HG02840 (cell line): ENCODE measurements at regions not wholly inside any gene's neighbourhood (a gene's known extent, or its start where the extent isn't known, plus 50 kb on each side); places are given as distances from the start of the nearest gene placed in this dataset.

Experiments used
- ATAC-seq: cut with Tn5 transposase; IDR thresholded peaks from one replicate; pipeline ENCODE4 v1.9.1; 2021; ENCODE audit warnings: mild to moderate bottlenecking, moderate library complexity, moderate number of reproducible peaks; ENCODE audit not compliant: unreplicated experiment, low FRiP score

GRCh38 chr12:61796846-61797245, 463.4 kb upstream of the USP15 start:
- ATAC-seq: no peak

GRCh38 chr12:61797266-61797665, 462.9 kb upstream of the USP15 start:
- no peak for ATAC-seq

- ATAC-seq: no peak
These were observed 461.4 kb upstream of the USP15 start for GRCh38 chr12:61798778-61799177.

- ATAC-seq: no peak
These were observed 455.9 kb upstream of the USP15 start for GRCh38 chr12:61804301-61804700.

DNA sequence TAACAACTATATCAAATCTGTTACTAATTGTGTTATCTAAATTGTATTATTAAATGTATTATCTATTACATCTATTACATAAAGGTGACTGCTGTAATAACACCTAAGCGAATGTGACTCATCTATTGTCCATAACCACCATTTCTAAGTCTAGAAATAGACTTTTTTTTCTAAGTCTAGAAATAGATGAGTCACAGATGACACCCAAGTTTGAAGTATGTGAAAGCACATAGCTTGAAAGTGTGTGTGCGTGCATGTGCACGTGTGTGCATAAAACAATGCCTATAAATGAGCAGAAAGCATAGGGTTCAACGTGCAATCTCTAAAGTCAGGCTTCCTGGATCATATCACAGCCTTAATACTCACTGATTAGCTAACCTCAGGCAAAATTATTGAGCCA, 451.3 kb upstream of the USP15 start:
- ATAC-seq: no peak

DNA sequence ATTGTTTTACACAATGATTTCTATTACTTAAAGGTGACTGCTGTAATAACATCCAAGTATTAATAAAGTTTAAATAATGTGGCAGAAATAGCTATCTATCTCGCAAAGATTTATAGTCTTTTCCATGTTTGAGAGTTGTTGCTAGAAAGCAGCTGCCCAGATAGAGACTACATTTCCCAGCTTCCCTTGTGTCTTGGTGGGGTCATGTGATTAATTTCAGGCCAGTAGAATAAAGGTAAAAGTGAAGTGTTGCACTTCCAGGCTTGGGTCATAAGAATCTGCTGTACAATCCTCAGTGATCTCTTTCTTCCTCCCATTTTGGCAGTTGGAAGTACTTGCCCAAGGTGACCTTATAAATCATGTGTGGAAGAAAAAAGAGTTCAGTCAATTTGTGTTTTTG, 449.7 kb upstream of the USP15 start:
- ATAC-seq: no peak

- ATAC-seq: no peak
These were observed 438.8 kb upstream of the USP15 start for GRCh38 chr12:61821381-61821780.

DNA sequence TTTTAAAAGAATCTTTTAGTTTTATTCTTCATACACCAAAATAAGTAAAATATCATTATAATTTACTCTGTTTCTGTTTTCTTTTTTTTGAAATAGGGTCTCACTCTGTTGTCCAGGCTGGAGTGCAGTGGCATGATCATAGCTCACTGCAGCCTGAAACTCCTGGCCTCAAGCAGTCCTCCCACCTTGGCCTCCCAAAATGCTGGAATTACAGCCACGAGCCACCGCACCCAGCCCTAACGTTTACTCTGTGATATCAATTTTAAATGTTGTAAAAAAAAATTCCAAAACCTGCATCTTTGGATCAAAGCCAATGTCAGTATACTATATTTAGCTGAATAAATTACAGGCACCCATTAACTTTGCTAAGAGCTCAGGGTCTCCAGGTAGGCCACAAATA, 437.1 kb upstream of the USP15 start:
- no peak for ATAC-seq

DNA sequence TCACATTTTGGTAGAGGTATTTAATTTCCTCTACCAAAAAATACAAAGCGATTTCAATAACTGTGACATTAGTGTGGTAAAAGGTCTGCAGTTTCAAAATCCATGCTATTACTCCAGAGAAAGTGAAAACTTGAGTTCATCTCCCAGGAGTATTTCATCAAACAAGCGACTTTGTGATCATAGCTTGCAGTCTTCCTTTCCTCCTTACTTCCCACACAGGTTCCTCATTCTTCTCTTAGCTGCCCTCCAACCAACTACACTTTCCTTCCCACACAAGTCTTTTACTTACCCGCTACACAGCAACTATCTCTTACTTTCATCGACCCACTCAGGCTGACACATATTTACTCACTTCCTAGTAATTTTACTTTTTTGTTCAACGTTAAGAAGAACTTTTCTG, 413.4 kb upstream of the USP15 start:
- no peak for ATAC-seq

GRCh38 chr12:61848893-61849292, 411.3 kb upstream of the USP15 start:
- no peak for ATAC-seq

- no peak for ATAC-seq
These were observed 406.3 kb upstream of the USP15 start for GRCh38 chr12:61853945-61854344.

GRCh38 chr12:61854902-61855301, 405.3 kb upstream of the USP15 start:
- ATAC-seq: no peak

- no peak for ATAC-seq
These were observed 402.2 kb upstream of the USP15 start for GRCh38 chr12:61857968-61858367.

- ATAC-seq: no peak
These were observed 399.8 kb upstream of the USP15 start for GRCh38 chr12:61860451-61860850.

- no peak for ATAC-seq
These were observed 397.2 kb upstream of the USP15 start for GRCh38 chr12:61862986-61863385.

DNA sequence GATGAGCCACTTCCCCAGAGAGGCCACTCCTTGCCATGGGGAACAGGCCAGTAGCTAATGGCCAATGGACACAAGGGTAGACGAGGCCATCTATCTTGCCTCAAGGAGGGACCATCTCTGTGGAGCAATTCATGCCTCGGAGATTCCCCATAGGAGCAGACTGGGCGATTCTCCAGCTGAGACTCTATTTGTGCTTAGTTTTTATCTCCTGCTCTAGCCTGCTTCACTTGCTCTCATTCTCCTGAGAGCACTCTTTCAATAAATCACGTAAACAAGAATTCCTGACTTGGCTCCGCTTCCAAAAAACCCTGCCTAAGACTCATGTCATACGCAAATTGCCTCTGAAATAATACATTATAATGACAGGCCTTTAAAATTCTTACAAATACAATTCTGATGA, 396.4 kb upstream of the USP15 start:
- no peak for ATAC-seq

GRCh38 chr12:61869796-61870195, 390.4 kb upstream of the USP15 start:
- no peak for ATAC-seq

GRCh38 chr12:61870658-61871484, 389.3 kb upstream of the USP15 start:
- ATAC-seq: no peak

DNA sequence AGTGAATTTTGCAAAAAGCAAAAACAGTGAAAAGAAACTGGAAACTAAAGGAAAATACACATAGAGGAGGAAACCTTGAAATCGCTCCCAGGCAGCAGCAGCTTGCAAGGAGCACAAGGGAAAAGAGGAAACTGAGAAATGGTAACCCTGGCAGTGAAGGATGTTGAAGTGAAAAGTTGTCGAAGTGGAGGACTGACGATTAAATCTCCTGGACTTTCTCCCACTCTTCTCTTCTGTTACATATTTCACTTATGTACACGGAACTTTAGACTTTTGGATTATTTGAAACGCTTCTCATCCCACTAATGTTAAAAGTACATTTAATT, 388.8 kb upstream of the USP15 start:
- no peak for ATAC-seq

GRCh38 chr12:61879229-61879628, 381.0 kb upstream of the USP15 start:
- ATAC-seq: no peak

- ATAC-seq: no peak
These were observed 380.0 kb upstream of the USP15 start for GRCh38 chr12:61880186-61880585.

GRCh38 chr12:61891632-61892031, 368.6 kb upstream of the USP15 start:
- no peak for ATAC-seq

- no peak for ATAC-seq
These were observed 366.0 kb upstream of the USP15 start for GRCh38 chr12:61894168-61894567.
